ENCODE measurements at regions not wholly inside any gene's neighbourhood (a gene's known extent, or its start where the extent isn't known, plus 50 kb on each side); places are given as distances from the start of the nearest gene placed in this dataset.

- H2AK5ac ChIP-seq (ENCODE audit: low read length, severe bottlenecking), result no peak overlapping the region
- H2AFZ ChIP-seq (ENCODE audit: low read depth, low read length), result no peak overlapping the region
- H2BK15ac ChIP-seq (ENCODE audit: low read depth, poor library complexity, severe bottlenecking), result no peak overlapping the region
- H4K8ac ChIP-seq (ENCODE audit: low read length), result no peak overlapping the region
- H3K27ac ChIP-seq (ENCODE audit: low read length, poor library complexity, severe bottlenecking), result no peak overlapping the region
- H3K4me3 ChIP-seq (ENCODE audit: insufficient read depth in 1 of 2, low read depth in 1 of 2, low read length in 2 of 2), result no peak overlapping the region
- no peaks in the 10 kb centered on the region for H3K36me3 ChIP-seq (ENCODE audit: control insufficient read depth in 1 of 2, insufficient read depth in 2 of 2, low read depth in 1 of 2, low read length in 2 of 2)
- H3K23ac ChIP-seq (ENCODE audit: low read length in 2 of 2), result no peak overlapping the region
- H3K9ac ChIP-seq (ENCODE audit: low read length), result no peak overlapping the region
- H3K14ac ChIP-seq (ENCODE audit: low read length in 2 of 2), result no peak overlapping the region
- H2BK120ac ChIP-seq (ENCODE audit: low read depth, low read length), result no peak overlapping the region
- H3K27me3 ChIP-seq (ENCODE audit: control insufficient read depth in 1 of 2, insufficient read depth in 1 of 2, low read length in 2 of 2), result no peaks in the 10 kb centered on the region
- DNase-seq, result no peak
- no peaks in the 10 kb centered on the region for H3K9me3 ChIP-seq (ENCODE audit: control insufficient read depth, low read length)
- no peak overlapping the region for H3K4me2 ChIP-seq (ENCODE audit: low read length, poor library complexity, severe bottlenecking)
- H3K79me1 ChIP-seq (replicated peaks; ENCODE audit: low read length, poor library complexity, severe bottlenecking), result no peaks in the 10 kb centered on the region
- H2BK5ac ChIP-seq (ENCODE audit: low read depth, low read length, poor library complexity, severe bottlenecking), result no peak overlapping the region
- no peak overlapping the region for H4K91ac ChIP-seq (ENCODE audit: low read length)
- no peaks in the 10 kb centered on the region for H3K4me1 ChIP-seq (ENCODE audit: control insufficient read depth, insufficient read depth, low read depth, low read length)
- H2BK12ac ChIP-seq (ENCODE audit: low read length in 2 of 2), result no peak overlapping the region
- WGBS, result 94% methylated on average over 4 of the region's 4 CpGs
- no peak overlapping the region for H3K18ac ChIP-seq (ENCODE audit: low read depth in 1 of 2, low read length in 2 of 2)
- H3K4ac ChIP-seq (ENCODE audit: low read depth in 1 of 2, low read length in 2 of 2), result no peak overlapping the region
Measured at GRCh38 chr1:80282536-80282935, 1276.0 kb upstream of the ADGRL4 start.

DNA sequence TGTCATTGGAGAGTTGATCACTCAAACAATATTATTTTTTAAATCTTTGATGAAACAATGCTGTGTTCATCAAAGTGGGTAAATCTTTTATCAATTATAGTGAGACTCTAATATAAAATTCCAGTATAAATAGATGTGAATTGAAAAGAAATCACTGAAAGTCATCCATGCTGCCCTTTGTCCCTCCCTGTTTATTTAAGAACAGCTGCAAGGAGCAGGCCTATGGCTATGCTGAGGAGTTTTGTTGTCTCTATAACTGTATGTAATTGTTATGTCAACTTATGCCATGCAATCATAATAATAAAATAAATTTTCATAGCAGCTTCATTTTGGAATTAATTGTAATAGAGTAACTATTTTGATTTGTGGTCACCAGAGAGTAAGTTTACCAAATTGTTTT lies 1272.4 kb upstream of the ADGRL4 start:
- no peak overlapping the region for H3K4ac ChIP-seq (ENCODE audit: low read depth in 1 of 2, low read length in 2 of 2)
- H3K9me3 ChIP-seq (ENCODE audit: control insufficient read depth, low read length), result no peaks in the 10 kb centered on the region
- H2AK5ac ChIP-seq (ENCODE audit: low read length, severe bottlenecking), result no peak overlapping the region
- no peak overlapping the region for H2BK120ac ChIP-seq (ENCODE audit: low read depth, low read length)
- no peak overlapping the region for H3K4me2 ChIP-seq (ENCODE audit: low read length, poor library complexity, severe bottlenecking)
- H3K9ac ChIP-seq (ENCODE audit: low read length), result no peak overlapping the region
- H3K36me3 ChIP-seq (ENCODE audit: control insufficient read depth in 1 of 2, insufficient read depth in 2 of 2, low read depth in 1 of 2, low read length in 2 of 2), result no peaks in the 10 kb centered on the region
- H3K79me1 ChIP-seq (replicated peaks; ENCODE audit: low read length, poor library complexity, severe bottlenecking), result no peaks in the 10 kb centered on the region
- H3K4me1 ChIP-seq (ENCODE audit: control insufficient read depth, insufficient read depth, low read depth, low read length), result no peaks in the 10 kb centered on the region
- H2BK12ac ChIP-seq (ENCODE audit: low read length in 2 of 2), result no peak overlapping the region
- no peak overlapping the region for H4K8ac ChIP-seq (ENCODE audit: low read length)
- H4K91ac ChIP-seq (ENCODE audit: low read length), result no peak overlapping the region
- no peak overlapping the region for H3K18ac ChIP-seq (ENCODE audit: low read depth in 1 of 2, low read length in 2 of 2)
- no peaks in the 10 kb centered on the region for H3K27me3 ChIP-seq (ENCODE audit: control insufficient read depth in 1 of 2, insufficient read depth in 1 of 2, low read length in 2 of 2)
- H3K4me3 ChIP-seq (ENCODE audit: insufficient read depth in 1 of 2, low read depth in 1 of 2, low read length in 2 of 2), result no peak overlapping the region
- H2AFZ ChIP-seq (ENCODE audit: low read depth, low read length), result no peak overlapping the region
- H2BK15ac ChIP-seq (ENCODE audit: low read depth, poor library complexity, severe bottlenecking), result no peak overlapping the region
- no peak overlapping the region for H3K23ac ChIP-seq (ENCODE audit: low read length in 2 of 2)
- H2BK5ac ChIP-seq (ENCODE audit: low read depth, low read length, poor library complexity, severe bottlenecking), result no peak overlapping the region
- no peak overlapping the region for H3K27ac ChIP-seq (ENCODE audit: low read length, poor library complexity, severe bottlenecking)
- DNase-seq, result no peak
- no peak overlapping the region for H3K14ac ChIP-seq (ENCODE audit: low read length in 2 of 2)

DNA sequence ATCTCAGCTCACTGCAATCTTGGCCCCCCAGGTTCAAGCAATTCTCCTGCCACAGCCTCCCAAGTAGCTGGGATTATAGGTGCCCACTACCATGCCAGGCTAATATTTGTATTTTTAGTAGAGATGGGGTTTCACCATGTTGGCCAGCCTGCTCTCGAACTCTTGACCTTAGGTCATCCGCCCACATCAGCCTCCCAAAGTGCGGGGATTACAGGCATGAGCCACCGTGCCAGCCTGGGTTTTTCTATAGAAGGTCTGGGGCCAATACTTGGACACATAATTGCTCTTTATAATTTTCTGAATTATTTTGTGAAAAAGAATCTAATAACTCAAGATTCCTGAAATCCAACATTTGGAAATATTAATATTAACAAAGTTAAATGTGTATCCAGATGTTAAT lies 1267.7 kb upstream of the ADGRL4 start:
- Histone ChIP-seq H3K36me3 (ENCODE audit: control insufficient read depth in 1 of 2, insufficient read depth in 2 of 2, low read depth in 1 of 2, low read length in 2 of 2) (no peaks in the 10 kb centered on the region), H3K27me3 (ENCODE audit: control insufficient read depth in 1 of 2, insufficient read depth in 1 of 2, low read length in 2 of 2) (no peaks in the 10 kb centered on the region), H2BK120ac (ENCODE audit: low read depth, low read length) (no peak overlapping the region), H3K14ac (ENCODE audit: low read length in 2 of 2) (no peak overlapping the region), H2BK12ac (ENCODE audit: low read length in 2 of 2) (no peak overlapping the region), H3K4ac (ENCODE audit: low read depth in 1 of 2, low read length in 2 of 2) (no peak overlapping the region), H3K27ac (ENCODE audit: low read length, poor library complexity, severe bottlenecking) (no peak overlapping the region), H3K79me1 (replicated peaks; ENCODE audit: low read length, poor library complexity, severe bottlenecking) (no peaks in the 10 kb centered on the region), H3K18ac (ENCODE audit: low read depth in 1 of 2, low read length in 2 of 2) (no peak overlapping the region), H2AFZ (ENCODE audit: low read depth, low read length) (no peak overlapping the region), H2BK15ac (ENCODE audit: low read depth, poor library complexity, severe bottlenecking) (no peak overlapping the region), H3K4me2 (ENCODE audit: low read length, poor library complexity, severe bottlenecking) (no peak overlapping the region), H3K4me3 (ENCODE audit: insufficient read depth in 1 of 2, low read depth in 1 of 2, low read length in 2 of 2) (no peak overlapping the region), H2AK5ac (ENCODE audit: low read length, severe bottlenecking) (no peak overlapping the region), H3K23ac (ENCODE audit: low read length in 2 of 2) (no peak overlapping the region), H4K91ac (ENCODE audit: low read length) (no peak overlapping the region), H3K9me3 (ENCODE audit: control insufficient read depth, low read length) (no peaks in the 10 kb centered on the region), H3K9ac (ENCODE audit: low read length) (no peak overlapping the region), H4K8ac (ENCODE audit: low read length) (no peak overlapping the region), H3K4me1 (ENCODE audit: control insufficient read depth, insufficient read depth, low read depth, low read length) (no peaks in the 10 kb centered on the region), H2BK5ac (ENCODE audit: low read depth, low read length, poor library complexity, severe bottlenecking) (no peak overlapping the region)
- WGBS, result 100% methylated on average over 3 of the region's 4 CpGs
- DNase-seq, result no peak

- H2BK120ac ChIP-seq (ENCODE audit: low read depth, low read length), result no peak overlapping the region
- H2BK5ac ChIP-seq (ENCODE audit: low read depth, low read length, poor library complexity, severe bottlenecking), result no peak overlapping the region
- no peak overlapping the region for H2AK5ac ChIP-seq (ENCODE audit: low read length, severe bottlenecking)
- no peak overlapping the region for H3K4me2 ChIP-seq (ENCODE audit: low read length, poor library complexity, severe bottlenecking)
- H3K4me3 ChIP-seq (ENCODE audit: insufficient read depth in 1 of 2, low read depth in 1 of 2, low read length in 2 of 2), result no peak overlapping the region
- no peaks in the 10 kb centered on the region for H3K36me3 ChIP-seq (ENCODE audit: control insufficient read depth in 1 of 2, insufficient read depth in 2 of 2, low read depth in 1 of 2, low read length in 2 of 2)
- H3K9ac ChIP-seq (ENCODE audit: low read length), result no peak overlapping the region
- H2BK15ac ChIP-seq (ENCODE audit: low read depth, poor library complexity, severe bottlenecking), result no peak overlapping the region
- no peak overlapping the region for H3K27ac ChIP-seq (ENCODE audit: low read length, poor library complexity, severe bottlenecking)
- no peak overlapping the region for H3K4ac ChIP-seq (ENCODE audit: low read depth in 1 of 2, low read length in 2 of 2)
- no peak overlapping the region for H3K23ac ChIP-seq (ENCODE audit: low read length in 2 of 2)
- no peaks in the 10 kb centered on the region for H3K27me3 ChIP-seq (ENCODE audit: control insufficient read depth in 1 of 2, insufficient read depth in 1 of 2, low read length in 2 of 2)
- no peak overlapping the region for H4K8ac ChIP-seq (ENCODE audit: low read length)
- no peak overlapping the region for H2BK12ac ChIP-seq (ENCODE audit: low read length in 2 of 2)
- H4K91ac ChIP-seq (ENCODE audit: low read length), result no peak overlapping the region
- no peaks in the 10 kb centered on the region for H3K79me1 ChIP-seq (replicated peaks; ENCODE audit: low read length, poor library complexity, severe bottlenecking)
- H3K4me1 ChIP-seq (ENCODE audit: control insufficient read depth, insufficient read depth, low read depth, low read length), result no peaks in the 10 kb centered on the region
- no peaks in the 10 kb centered on the region for H3K9me3 ChIP-seq (ENCODE audit: control insufficient read depth, low read length)
- WGBS, result 95% methylated on average over 2 of the region's 2 CpGs
- no peak overlapping the region for H3K14ac ChIP-seq (ENCODE audit: low read length in 2 of 2)
- no peak for DNase-seq
- no peak overlapping the region for H3K18ac ChIP-seq (ENCODE audit: low read depth in 1 of 2, low read length in 2 of 2)
- H2AFZ ChIP-seq (ENCODE audit: low read depth, low read length), result no peak overlapping the region
Measured at GRCh38 chr1:80272495-80272894, 1266.0 kb upstream of the ADGRL4 start.

Data from mesenchymal stem cell (in vitro differentiated cells and primary cell).